Stimulated activated naive CD8-positive, alpha-beta T cell treated with anti-CD3 and anti-CD28 coated beads, Interleukin-15, Interleukin-2, amounts not matched to agents 100 U/mL and 50 U/mL, for 24 hours (primary cell): ENCODE measurements at regions not wholly inside any gene's neighbourhood (a gene's known extent, or its start where the extent isn't known, plus 50 kb on each side); places are given as distances from the start of the nearest gene placed in this dataset.

Experiments used
- ATAC-seq: fragments of 150-1000 bp; cut with Tn5 transposase; one replicate; pipeline ENCODE4 v1.10.0; 2021
- DNase-seq: peaks from one replicate; pipeline ENCODE4 v3.0.0; 2021

- DNase-seq (no peak), ATAC-seq (no peak)
Observed at GRCh38 chr2:12113412-12113811, 367.0 kb downstream of the LPIN1 start.

- ATAC-seq (no peak), DNase-seq (no peak)
Observed at GRCh38 chr2:12114816-12115215, 368.4 kb downstream of the LPIN1 start.

- ATAC-seq: no peak
- no peak for DNase-seq
Observed at GRCh38 chr2:12116228-12116750, 369.9 kb downstream of the LPIN1 start.

- ATAC-seq (no peak), DNase-seq (no peak)
Observed at GRCh38 chr2:12119841-12120240, 373.4 kb downstream of the LPIN1 start.

GRCh38 chr2:12120281-12121150 lies 374.1 kb downstream of the LPIN1 start:
- DNase-seq (no peak), ATAC-seq (peak; percentile 77)

- DNase-seq (no peak), ATAC-seq (no peak)
Observed at GRCh38 chr2:12124790-12125189, 378.4 kb downstream of the LPIN1 start.

- ATAC-seq: no peak
- no peak for DNase-seq
Observed at GRCh38 chr2:12126318-12126717, 379.9 kb downstream of the LPIN1 start.

GRCh38 chr2:12127638-12128037 lies 381.2 kb downstream of the LPIN1 start:
- DNase-seq: peak; percentile 10
- ATAC-seq: peak; percentile 74

GRCh38 chr2:12131975-12132374 lies 385.5 kb downstream of the LPIN1 start:
- DNase-seq: no peak
- no peak for ATAC-seq

GRCh38 chr2:12141618-12142258 lies 395.3 kb downstream of the LPIN1 start:
- no peak for ATAC-seq
- DNase-seq: no peak

- no peak for DNase-seq
- ATAC-seq: no peak
Observed at GRCh38 chr2:12151716-12152115, 405.3 kb downstream of the LPIN1 start.

GRCh38 chr2:12152888-12153287 lies 406.5 kb downstream of the LPIN1 start:
- ATAC-seq: no peak
- no peak for DNase-seq

- no peak for ATAC-seq
- no peak for DNase-seq
Observed at GRCh38 chr2:12155303-12156051, 409.0 kb downstream of the LPIN1 start.

GRCh38 chr2:12156349-12156748 lies 409.9 kb downstream of the LPIN1 start:
- ATAC-seq: no peak
- no peak for DNase-seq

- ATAC-seq (no peak), DNase-seq (no peak)
Observed at GRCh38 chr2:12161085-12161484, 414.7 kb downstream of the LPIN1 start.

GRCh38 chr2:12162269-12163247 lies 416.1 kb downstream of the LPIN1 start:
- ATAC-seq (no peak), DNase-seq (no peak)

- DNase-seq: no peak
- no peak for ATAC-seq
Observed at GRCh38 chr2:12163866-12164265, 417.4 kb downstream of the LPIN1 start.

GRCh38 chr2:12164689-12165088 lies 418.3 kb downstream of the LPIN1 start:
- ATAC-seq: no peak
- DNase-seq: no peak

- ATAC-seq: no peak
- DNase-seq: peak; percentile 16
Observed at GRCh38 chr2:12167525-12168317, 421.3 kb downstream of the LPIN1 start.

- DNase-seq (no peak), ATAC-seq (no peak)
Observed at GRCh38 chr2:12168354-12168753, 421.9 kb downstream of the LPIN1 start.
